ENCODE measurements at regions not wholly inside any gene's neighbourhood (a gene's known extent, or its start where the extent isn't known, plus 50 kb on each side); places are given as distances from the start of the nearest gene placed in this dataset.
"Not testable (repeated sequence)": the region's sequence is repeated elsewhere in the genome, so short reads cannot be mapped to it uniquely, and the experiment has no call there.

DNA sequence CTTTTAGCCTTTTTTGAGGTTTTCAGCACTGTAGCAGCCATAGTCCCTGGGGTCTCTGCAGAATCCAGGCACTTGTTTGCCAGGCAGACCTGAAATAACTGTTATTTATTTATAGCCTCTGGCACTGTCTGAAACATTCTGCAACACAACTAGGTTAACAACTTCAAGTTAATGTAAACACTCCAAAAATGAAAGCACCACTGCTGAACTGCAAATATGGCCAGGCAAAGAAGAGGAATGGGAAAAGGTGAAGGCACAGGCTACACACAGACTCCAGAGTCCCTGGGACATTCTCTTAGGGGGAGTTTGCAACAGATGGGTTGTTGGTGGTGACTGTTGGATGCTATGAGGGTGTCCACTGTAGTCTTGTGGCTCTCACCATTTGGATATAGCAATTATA lies 369.0 kb downstream of the MAT2B start:
- in situ Hi-C loops (cut with MboI; ENCODE audit: low sequenced_read_pairs) = no loop called here

DNA sequence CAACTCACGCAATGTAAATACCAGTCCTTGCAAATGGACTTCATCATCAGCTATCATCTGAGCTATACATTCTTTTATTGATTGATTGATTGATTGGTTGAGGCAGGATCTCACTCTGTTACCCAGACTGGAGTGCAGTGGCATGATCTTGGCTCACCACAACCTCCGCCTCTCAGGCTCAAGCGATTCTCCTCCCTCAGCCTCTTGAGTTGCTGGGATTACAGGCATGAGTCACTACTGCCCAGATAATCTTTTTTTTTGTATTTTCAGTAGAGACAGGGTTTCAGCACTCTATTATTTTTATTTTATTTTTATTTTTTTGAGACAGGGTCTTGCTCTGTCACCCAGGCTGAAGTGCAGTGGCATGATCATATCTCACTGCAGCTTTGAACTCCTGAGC lies 369.5 kb downstream of the MAT2B start:
- in situ Hi-C loops (cut with MboI; ENCODE audit: low sequenced_read_pairs) = not testable (repeated sequence)

DNA sequence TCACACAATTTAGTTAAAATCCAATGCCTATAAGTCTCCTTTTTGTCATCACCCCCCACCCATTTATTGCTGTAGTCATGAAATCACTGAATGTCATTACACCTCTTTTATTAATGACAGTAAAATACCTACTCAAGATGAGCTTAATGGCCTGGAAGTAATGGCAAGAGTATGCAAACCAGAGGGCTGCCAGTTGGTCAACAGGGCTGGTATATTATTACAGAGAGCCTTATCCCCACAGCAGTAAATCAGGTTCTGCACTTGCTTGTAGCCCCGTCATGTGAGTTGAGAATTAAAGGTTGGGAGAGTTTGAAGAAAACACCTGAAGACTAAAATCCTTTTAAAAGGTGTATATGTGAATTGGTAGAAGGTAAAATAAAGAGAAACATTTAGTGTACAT lies 372.4 kb downstream of the MAT2B start:
- in situ Hi-C loops (cut with MboI; ENCODE audit: low sequenced_read_pairs) = no loop called here

DNA sequence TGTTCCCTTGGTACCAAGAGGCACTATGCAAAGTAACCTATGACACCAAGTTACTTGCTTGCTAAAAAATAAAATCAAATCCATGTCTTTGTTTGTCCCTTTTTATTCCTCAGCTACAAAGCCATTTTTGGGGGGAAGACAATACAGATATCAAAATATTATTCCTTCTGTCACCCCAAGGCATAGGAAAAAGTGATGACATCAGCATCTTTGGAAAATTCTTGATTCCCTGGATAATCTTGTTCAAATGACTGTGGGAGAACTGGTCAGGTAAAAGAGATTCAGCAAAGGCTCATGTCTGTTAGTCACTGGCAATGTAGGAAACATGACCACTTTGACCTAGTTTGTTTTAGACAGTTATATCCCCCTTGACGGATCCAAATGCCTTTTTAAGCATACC lies 373.1 kb downstream of the MAT2B start:
- in situ Hi-C loops (cut with MboI; ENCODE audit: low sequenced_read_pairs) = no loop called here

DNA sequence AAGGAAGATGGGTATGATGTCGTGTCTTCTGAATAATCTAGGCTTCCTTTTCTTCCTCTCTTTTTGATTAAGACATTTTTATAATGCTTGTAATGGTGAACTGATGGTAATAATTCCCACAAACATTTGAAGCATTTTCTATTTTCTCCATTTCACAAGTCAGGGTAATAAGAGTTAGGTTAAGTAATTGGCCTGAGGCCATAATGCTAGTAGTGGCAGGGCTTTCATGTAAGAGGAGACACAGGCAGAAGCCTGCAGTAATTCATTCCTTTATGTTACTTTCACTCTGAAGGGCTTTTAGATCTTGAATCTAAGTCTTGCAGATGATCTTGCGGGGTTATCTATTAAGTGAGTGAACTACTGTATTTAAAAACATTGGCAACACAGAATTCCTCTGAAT lies 374.9 kb downstream of the MAT2B start:
- in situ Hi-C loops (cut with MboI; ENCODE audit: low sequenced_read_pairs) = no loop called here

DNA sequence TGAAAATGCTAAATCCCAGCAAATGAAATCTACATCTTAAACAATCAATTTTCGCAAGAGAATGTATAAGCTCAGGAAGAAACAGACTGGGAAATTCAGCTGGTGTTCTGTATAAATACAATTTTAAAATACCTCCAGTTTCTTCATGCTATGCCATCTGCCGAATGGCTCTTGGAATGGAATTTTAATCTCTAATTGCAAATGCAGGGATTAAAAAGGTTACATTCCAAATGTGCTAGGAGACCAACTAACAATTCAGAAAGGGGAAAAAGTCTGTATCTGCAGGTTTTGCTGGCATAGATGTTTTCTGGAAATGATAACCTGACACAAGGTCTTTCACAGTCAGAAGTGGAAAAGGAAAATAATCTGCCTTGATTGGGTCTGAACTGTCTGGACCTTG lies 379.7 kb downstream of the MAT2B start:
- in situ Hi-C loops (cut with MboI; ENCODE audit: low sequenced_read_pairs) = no loop called here

DNA sequence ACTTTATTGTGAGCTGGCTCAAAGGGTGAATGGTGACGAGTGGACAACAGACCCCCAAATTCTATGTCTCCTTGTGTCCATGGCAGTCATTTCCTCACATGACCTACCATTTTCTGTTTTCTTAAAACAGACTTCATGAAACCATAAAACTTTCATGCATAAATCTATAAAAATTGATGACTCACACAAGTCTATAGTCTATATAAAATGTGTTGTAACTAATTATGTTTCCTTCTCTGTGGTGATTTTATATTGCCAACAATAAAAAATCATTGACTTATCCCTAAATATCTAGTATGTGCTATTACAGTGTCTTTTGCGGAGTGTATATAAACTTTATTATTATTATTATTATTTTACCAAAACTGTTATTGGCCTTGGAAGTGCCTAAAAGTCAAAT lies 382.4 kb downstream of the MAT2B start:
- in situ Hi-C loops (cut with MboI; ENCODE audit: low sequenced_read_pairs) = no loop called here

DNA sequence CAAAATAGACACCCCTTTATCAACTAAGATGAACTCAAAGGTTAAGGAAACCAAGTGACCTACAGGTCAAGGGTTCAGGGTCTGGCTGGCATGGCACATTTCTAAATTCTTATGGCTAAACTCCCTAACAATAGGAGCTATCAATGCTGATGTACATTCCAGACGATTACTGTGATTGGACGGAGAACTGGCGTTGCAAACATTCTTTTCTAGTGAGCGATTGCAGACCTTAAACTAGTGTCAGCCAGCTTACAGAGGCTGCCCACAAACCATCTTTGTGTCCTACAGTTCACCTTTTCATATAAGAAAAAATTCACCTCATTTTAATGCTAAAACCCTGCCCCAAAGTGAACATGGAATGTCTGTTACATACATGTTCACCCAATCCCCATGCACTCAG lies 382.9 kb downstream of the MAT2B start:
- in situ Hi-C loops (cut with MboI; ENCODE audit: low sequenced_read_pairs) = no loop called here

DNA sequence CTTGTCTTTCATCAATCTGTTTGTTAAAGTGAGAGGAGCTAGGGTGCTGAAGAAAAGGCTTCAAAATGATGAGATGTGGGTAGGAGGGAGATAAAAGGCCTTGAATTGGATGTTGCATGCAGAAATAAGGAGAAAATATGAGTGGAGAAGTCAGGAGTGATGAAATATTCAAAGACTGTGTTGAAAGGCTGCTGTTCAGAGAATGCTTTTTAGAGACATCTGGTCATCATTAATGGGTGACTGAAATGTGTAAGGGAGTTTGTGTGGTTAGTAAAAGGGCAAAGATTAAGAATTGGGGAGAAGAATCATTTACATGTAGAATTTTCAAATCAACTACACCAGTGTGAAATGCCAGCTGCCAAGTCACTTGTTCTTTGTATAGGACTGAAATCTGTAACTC lies 383.9 kb downstream of the MAT2B start:
- in situ Hi-C loops (cut with MboI; ENCODE audit: low sequenced_read_pairs) = no loop called here

DNA sequence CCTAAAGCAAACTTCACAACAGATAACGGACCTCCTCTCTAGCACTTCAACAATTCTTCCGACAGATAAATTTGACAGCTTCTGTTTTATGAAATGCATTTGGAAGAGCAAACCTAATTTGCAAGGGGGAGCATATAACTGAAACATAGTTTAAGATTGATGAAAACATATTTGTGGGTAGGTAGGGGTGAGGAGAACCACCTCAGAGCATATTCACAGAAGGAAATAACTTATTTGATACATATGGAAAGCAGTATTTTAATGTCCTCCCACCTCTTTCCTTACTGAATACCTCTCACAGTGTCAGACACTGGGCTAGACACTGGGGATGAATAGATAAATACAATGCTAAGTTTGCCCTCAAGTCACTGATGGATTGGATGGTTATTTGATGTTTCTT lies 384.8 kb downstream of the MAT2B start:
- in situ Hi-C loops (cut with MboI; ENCODE audit: low sequenced_read_pairs) = no loop called here

DNA sequence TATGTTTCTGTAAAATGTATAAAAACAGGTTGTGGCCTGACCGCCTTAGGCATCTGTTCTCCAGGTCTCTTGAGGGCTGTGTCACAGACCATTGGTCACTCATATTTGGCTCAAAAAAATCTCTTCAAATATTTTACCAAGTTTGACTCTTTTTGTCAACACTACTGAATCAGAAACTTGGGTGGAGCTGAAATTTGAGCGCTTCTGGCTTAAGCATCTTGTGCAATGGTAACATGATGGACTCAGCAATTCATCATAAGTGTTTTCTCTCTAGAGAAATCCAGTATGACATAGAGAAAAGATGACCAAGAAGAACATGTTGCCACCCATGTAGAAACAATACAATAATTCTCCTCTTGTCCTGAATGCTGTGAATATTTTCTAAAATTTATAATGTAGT lies 387.9 kb downstream of the MAT2B start:
- in situ Hi-C loops (cut with MboI; ENCODE audit: low sequenced_read_pairs) = no loop called here

DNA sequence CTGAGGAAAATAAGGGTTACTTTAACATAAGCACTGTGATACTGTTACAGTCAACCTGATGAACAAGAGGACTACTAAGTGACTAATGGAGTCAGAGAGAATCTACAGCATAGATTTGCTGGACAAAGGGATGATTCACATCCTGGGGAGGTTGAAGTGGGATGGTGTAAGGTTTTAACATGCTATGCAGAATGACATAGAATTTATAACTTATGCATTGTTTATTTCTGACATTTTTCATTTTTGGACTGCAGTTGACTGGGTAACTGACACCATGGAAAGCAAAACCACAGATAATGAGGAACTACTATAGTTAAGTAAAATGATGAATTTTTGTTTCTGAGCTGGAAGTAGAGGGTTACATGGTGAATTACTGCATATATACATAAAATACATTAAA lies 389.2 kb downstream of the MAT2B start:
- in situ Hi-C loops (cut with MboI; ENCODE audit: low sequenced_read_pairs) = no loop called here

DNA sequence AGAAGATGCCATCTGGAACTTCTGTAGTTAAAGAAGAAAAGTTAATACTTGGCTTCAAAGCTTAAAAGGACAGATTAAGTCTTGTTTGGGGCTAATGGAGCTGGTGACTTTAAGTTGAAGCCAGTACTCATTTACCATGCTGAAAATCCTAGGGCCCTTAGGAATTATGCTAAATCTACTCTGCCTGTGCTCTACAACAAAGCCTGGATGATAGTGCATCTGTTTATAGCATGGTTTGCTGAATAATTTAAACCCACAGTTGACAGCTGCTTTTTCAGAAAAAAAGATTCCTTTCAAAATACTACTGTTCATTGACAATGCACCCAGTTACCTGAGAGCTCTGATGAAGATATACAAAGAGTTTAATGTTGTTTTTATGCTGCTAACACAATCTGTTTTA lies 393.5 kb downstream of the MAT2B start:
- in situ Hi-C loops (cut with MboI; ENCODE audit: low sequenced_read_pairs) = no loop called here

DNA sequence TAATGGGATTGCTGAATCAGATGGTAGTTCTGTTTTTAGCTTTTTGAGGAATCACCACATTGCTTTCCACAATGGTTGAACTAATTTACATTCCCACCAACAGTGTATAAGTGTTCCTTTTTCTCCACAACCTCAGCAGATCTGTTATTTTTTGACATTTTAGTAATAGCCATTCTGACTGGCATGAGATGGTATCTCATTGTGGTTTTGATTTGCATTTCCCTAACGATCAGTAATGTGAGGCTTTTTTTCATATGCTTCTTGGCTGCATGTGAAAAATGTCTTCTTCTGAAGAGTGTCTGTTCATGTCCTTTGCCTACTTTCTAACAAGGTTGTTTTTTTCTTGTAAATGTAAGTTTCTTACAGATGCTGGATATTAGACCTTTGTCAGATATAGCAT lies 402.4 kb downstream of the MAT2B start:
- in situ Hi-C loops (cut with MboI; ENCODE audit: low sequenced_read_pairs) = loop anchor here (25.0 kb wide), 1 partner anchor 1280 kb away; no protein-coding TSS in a partner anchor

DNA sequence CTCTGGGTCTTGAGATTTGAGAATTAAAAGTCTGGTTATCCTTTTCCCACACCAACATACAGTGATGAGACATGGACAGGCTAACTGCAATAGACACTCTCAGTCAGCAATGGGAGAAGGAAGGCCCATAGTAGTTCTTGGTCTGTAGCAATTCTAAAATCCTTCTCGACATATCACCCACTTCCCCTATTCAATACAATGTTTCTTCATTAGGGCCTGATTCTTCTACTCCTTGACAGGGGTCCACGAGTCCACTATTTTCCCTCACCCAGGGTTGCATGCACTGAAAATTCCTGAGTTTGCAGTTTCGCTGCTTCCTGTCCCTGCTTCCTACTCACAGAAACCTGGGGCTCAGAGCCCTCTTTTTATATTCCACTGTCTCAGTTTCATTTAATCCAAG lies 402.8 kb downstream of the MAT2B start:
- in situ Hi-C loops (cut with MboI; ENCODE audit: low sequenced_read_pairs) = loop anchor here (25.0 kb wide), 1 partner anchor 1279 kb away; no protein-coding TSS in a partner anchor

DNA sequence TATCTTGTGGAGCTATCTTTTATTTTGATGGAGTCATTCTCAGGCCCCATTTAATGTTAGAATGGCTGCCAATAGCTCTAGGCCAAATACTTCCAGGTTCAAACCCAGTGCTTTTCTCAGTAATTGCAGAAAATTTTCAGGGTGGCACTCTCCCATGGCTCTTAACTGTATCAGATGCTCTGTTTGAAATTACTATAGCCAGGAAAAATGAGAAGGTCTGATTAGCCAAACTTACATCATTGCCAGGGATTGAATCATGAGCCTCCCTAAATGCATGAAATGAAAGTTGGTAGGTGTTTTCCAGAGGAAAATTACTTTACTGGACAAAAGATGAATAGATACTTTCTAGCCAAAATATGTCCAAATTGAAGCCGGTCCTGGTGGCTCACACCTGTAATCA lies 404.8 kb downstream of the MAT2B start:
- in situ Hi-C loops (cut with MboI; ENCODE audit: low sequenced_read_pairs) = loop anchor here (25.0 kb wide), 1 partner anchor 1277 kb away; no protein-coding TSS in a partner anchor

DNA sequence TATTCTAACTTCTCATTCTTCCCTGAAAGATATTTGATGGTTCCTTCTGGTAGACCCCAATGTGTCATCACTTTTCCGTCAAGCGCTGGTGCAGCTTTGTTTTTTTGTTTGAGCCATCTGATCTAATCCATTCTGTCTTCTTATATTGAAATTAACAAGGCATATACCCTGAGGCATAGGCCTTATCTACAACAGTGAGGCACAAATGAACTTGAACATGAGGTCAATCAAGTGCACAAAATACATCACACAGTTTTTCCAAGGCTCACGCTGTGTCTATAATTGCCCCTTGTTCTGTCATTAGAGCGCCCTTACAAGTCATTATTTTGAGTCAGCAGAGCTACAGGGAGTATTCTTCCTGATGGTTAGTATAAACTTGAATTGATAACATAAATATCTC lies 406.6 kb downstream of the MAT2B start:
- in situ Hi-C loops (cut with MboI; ENCODE audit: low sequenced_read_pairs) = loop anchor here (25.0 kb wide), 1 partner anchor 1275 kb away; no protein-coding TSS in a partner anchor

DNA sequence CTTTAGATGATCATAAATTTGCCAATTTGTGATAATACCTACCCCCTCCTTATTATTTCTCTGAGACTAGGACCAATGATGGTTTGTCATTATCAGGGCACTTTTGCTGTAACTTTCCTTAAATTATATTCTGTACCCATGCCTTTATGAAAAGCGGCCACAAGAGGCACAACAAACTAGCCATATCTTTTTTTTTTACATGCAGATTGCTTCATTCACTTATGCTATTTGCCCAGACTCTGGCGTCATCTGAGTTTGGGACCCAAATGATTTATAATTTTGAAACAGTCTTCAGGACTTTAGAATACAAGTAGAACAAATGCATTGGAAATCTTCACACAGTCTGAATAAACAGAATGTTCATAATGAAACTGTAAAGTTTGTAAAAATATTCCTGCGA lies 408.1 kb downstream of the MAT2B start:
- in situ Hi-C loops (cut with MboI; ENCODE audit: low sequenced_read_pairs) = loop anchor here (25.0 kb wide), 1 partner anchor 1274 kb away; no protein-coding TSS in a partner anchor

DNA sequence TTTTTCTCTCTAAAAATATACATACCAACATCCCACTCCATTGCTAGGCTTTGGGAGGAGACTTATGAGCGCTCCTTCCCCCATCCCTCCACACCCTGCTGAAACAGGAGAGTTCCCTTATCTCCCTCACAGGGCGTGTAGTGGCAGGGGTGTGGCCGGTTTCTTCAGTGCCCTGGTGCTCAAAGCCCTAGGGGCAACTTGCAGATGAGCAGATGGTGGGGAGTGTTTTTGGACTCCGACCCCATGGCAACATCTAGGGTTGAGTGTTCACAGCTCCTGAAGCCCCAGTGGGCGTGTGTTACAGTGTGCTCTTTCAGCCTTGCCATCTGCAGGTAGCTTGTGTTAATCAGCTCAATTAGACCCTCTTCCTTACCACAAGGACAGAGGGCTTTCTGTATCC lies 409.5 kb downstream of the MAT2B start:
- in situ Hi-C loops (cut with MboI; ENCODE audit: low sequenced_read_pairs) = loop anchor here (25.0 kb wide), 1 partner anchor 1272 kb away; no protein-coding TSS in a partner anchor

DNA sequence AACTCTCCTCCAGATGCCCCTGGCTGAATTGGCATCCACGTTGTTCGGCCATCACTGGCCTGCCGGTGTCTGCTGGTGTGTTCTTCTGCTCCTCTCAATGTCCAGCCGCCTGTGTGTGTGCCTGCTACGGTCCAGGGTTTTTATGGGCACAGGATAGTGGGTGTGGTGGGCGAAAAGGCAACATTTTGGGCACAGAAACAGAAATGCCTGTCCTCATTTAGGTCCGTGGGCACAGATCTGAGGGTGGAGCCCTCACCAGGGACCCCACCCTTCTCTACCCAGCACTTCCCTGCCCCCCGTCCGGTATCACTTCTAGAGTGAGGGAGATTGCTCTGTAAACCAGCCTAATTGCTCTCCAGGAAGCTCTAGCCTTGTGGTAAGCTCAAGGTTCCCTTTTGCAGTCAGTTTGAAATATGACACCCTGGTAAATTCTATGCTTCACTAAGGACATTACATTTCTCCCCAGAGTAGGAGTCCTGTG lies 410.1 kb downstream of the MAT2B start:
- in situ Hi-C loops (cut with MboI; ENCODE audit: low sequenced_read_pairs) = loop anchor here (25.0 kb wide), 1 partner anchor 1272 kb away; no protein-coding TSS in a partner anchor

DNA sequence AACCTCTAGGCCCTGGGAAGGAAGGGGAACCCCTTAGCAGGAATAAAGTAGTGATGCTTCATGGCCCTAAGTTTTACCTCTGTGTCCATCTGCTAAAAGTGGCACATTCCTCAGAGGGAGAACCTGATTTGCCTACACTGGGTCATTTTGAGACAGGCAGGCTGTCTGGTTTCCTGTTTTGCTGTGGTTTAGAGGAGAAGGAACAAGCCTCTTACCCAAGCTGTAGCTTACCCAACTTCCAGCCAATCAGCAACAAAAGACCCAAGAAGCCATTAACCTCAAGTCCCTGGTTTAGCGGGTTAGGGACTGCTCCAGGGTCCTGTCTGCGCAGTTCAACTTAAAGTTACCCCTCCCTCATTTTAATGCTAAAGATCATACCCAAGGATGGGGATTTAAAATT lies 411.0 kb downstream of the MAT2B start:
- in situ Hi-C loops (cut with MboI; ENCODE audit: low sequenced_read_pairs) = loop anchor here (25.0 kb wide), 1 partner anchor 1271 kb away; no protein-coding TSS in a partner anchor

DNA sequence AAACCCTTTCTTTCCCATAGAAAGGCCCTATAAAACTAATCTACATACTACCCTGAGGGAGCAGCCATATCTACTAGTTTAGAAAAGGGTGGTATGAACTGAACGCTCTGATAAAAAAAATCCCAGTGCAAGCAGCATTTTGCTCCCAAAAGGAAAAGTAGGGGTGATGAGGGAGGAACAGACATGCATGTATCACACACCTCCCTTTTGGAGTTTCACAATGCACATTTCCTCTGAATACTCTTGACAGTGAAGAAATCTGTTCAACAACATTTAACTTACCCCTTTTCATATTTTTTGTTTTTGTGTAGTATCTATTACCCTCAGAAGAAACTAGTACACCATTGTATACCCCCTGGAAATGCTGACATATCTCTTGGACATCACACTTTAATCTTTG lies 411.4 kb downstream of the MAT2B start:
- in situ Hi-C loops (cut with MboI; ENCODE audit: low sequenced_read_pairs) = loop anchor here (25.0 kb wide), 1 partner anchor 1270 kb away; no protein-coding TSS in a partner anchor

DNA sequence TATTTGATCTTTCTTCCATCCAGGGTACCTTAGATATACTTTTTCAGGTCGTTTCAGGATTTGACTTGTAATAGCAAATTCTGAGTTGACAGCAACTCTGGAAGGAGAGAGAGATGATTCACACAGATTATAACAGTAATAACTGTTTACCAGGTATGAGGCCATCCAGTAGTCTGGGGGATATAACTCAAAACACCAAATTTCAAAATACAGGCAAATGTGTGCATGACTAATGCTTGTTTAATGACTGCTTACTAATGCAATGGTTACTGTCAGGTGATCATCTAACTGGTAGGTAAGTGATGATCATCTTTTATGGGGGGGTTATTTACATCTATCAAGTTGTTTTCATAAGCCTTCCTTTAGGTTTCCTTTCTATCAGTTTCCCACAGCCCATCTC lies 412.3 kb downstream of the MAT2B start:
- in situ Hi-C loops (cut with MboI; ENCODE audit: low sequenced_read_pairs) = loop anchor here (25.0 kb wide), 1 partner anchor 1270 kb away; no protein-coding TSS in a partner anchor

All from HL-60/S4 (cell line).